Large intestine (tissue), 3 donors: ENCODE measurements at regions not wholly inside any gene's neighbourhood (a gene's known extent, or its start where the extent isn't known, plus 50 kb on each side); places are given as distances from the start of the nearest gene placed in this dataset.
"Not testable (repeated sequence)": the region's sequence is repeated elsewhere in the genome, so short reads cannot be mapped to it uniquely, and the experiment has no call there.

Source experiments
- DNase-seq, 2 donors: peaks; one replicate each; pipeline versions ENCODE4 v3.0.0 to v3.0.0-alpha.2; 2013
- H3K27ac ChIP-seq: one replicate; pipeline ENCODE4 v1.5.1; 2013; ENCODE audit warnings: low read length
- H3K27me3 ChIP-seq: 2 replicates; pipeline ENCODE4 v1.6.1; 2013; ENCODE audit warnings: low read length; ENCODE audit not compliant: control insufficient read depth, insufficient read depth
- H3K36me3 ChIP-seq: 2 replicates; pipeline ENCODE4 v1.6.1; 2013; ENCODE audit warnings: low read length; ENCODE audit not compliant: control insufficient read depth, insufficient read depth
- H3K4me1 ChIP-seq: one replicate; pipeline ENCODE4 v1.6.1; 2013; ENCODE audit warnings: low read length; ENCODE audit not compliant: control insufficient read depth, insufficient read depth
- H3K4me3 ChIP-seq: one replicate; pipeline ENCODE4 v1.5.1; 2013; ENCODE audit warnings: low read length
- H3K9me3 ChIP-seq: one replicate; pipeline ENCODE4 v1.6.1; 2013; ENCODE audit warnings: mild to moderate bottlenecking, low read depth, low read length, moderate library complexity; ENCODE audit not compliant: control insufficient read depth
- WGBS: methylation state at CpG from one replicate; pipeline ENCODE4 v1.1.5; 2013; ENCODE audit warnings: low lambda C conversion rate; ENCODE audit not compliant: insufficient coverage; 5-methylcytosine and 5-hydroxymethylcytosine counted together

GRCh38 chr18:22068784-22069183, 100.6 kb upstream of the GATA6 start:
- not testable (repeated sequence) for H3K27ac ChIP-seq, H3K9me3 ChIP-seq, H3K27me3 ChIP-seq, DNase-seq, H3K36me3 ChIP-seq, H3K4me3 ChIP-seq
- 100% methylated on average over 1 of the region's 2 CpGs for WGBS
- peaks cover 17% of the 10 kb centered on the region for H3K4me1 ChIP-seq

DNA sequence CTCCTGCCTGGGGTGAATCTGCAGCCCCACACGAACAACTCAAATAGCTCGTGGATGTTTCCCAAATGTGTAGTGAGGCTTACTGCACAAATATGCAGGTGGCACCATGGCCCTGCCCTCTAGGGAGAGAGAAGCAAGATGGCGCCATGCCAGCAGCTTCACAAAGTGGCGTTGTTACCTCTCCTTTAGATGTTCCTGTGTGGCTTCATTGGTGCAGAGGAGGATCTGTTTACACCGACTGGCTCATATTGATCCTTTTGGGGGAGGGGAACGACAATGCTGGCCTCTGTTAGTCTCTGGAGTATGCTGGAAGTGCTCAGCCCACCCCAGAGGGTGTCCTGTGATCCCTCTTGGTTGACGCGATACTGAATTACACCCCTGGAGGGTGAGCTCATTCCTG, 99.5 kb upstream of the GATA6 start:
- Histone ChIP-seq H3K4me1 (peaks cover 29% of the 10 kb centered on the region), H3K27me3 (no peaks in the 10 kb centered on the region), H3K9me3 (no peaks in the 10 kb centered on the region), H3K27ac (no peak overlapping the region), H3K4me3 (no peak overlapping the region), H3K36me3 (no peaks in the 10 kb centered on the region)
- no peak for DNase-seq
- no CpG with 5 or more reads among the region's 8 CpGs for WGBS

DNA sequence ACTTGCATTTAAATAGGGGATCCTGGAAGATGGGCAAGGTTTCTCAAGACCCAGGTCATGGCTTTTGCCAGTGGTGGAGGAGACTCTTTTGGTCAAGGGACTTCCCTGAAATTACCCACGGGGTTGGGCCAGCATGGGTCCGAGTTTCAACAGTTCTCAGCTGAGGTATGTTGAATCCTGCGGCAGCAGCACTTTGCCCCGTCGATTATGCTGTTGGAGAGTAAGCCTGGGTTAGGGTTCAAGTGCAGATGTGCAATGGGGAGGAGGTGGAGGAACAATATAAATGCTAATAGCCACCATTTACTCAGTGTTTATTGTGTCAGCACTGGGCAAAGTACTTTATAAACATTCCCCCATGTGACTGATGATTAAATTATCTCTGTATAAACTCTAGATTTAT, 96.0 kb upstream of the GATA6 start:
- Histone ChIP-seq H3K27ac (peak overlapping the region; percentile 74), H3K4me1 (peaks cover 30% of the 10 kb centered on the region), H3K36me3 (no peaks in the 10 kb centered on the region), H3K4me3 (no peak overlapping the region), H3K27me3 (no peaks in the 10 kb centered on the region), H3K9me3 (no peaks in the 10 kb centered on the region)
- DNase-seq = peak in 1 of 2 donors; percentile 50
- WGBS = no CpG with 5 or more reads among the region's 5 CpGs

- Histone ChIP-seq H3K36me3 (no peaks in the 10 kb centered on the region), H3K9me3 (no peaks in the 10 kb centered on the region), H3K4me3 (no peak overlapping the region), H3K4me1 (peaks cover 38% of the 10 kb centered on the region), H3K27ac (peak overlapping the region; percentile 74), H3K27me3 (no peaks in the 10 kb centered on the region)
- peak in 1 of 2 donors; percentile 84 for DNase-seq
- 48% methylated on average over 3 of the region's 6 CpGs for WGBS
Measured at GRCh38 chr18:22074282-22075070, 94.9 kb upstream of the GATA6 start.

- DNase-seq = peak in 1 of 2 donors; percentile 74
- H3K4me3 ChIP-seq = no peak overlapping the region
- H3K36me3 ChIP-seq = no peaks in the 10 kb centered on the region
- peaks cover 49% of the 10 kb centered on the region for H3K4me1 ChIP-seq
- 7% methylated on average over 2 of the region's 3 CpGs for WGBS
- no peaks in the 10 kb centered on the region for H3K9me3 ChIP-seq
- peak overlapping the region; percentile 94 for H3K27ac ChIP-seq
- H3K27me3 ChIP-seq = no peaks in the 10 kb centered on the region
Measured at GRCh38 chr18:22080035-22080434, 89.4 kb upstream of the GATA6 start.

DNA sequence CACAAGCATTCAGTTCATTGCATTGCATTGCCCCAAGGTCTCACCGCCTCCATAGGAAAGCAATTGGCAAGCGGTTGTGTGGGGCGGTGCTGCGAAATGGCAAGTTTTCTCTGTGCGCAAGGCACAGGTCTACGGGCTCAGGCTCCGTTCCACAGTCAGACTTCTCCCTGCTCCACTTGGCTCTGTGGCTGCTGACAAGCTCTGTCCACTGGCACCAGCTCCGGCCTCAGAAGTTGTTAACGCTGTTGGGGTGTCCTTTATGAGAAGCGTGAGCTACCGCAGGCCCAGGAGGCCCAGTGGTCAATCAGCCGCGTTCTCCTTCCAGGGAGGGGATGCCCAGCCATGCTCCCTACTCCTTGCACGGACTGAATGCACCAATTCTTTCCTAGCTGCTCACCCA, 87.0 kb upstream of the GATA6 start:
- H3K4me1 ChIP-seq = peaks cover 51% of the 10 kb centered on the region
- whole genome bisulfite sequencing = no CpG with 5 or more reads among the region's 14 CpGs
- no peak overlapping the region for H3K4me3 ChIP-seq
- H3K9me3 ChIP-seq = no peaks in the 10 kb centered on the region
- DNase-seq = no peak
- no peak overlapping the region for H3K27ac ChIP-seq
- H3K27me3 ChIP-seq = no peaks in the 10 kb centered on the region
- H3K36me3 ChIP-seq = no peaks in the 10 kb centered on the region

DNA sequence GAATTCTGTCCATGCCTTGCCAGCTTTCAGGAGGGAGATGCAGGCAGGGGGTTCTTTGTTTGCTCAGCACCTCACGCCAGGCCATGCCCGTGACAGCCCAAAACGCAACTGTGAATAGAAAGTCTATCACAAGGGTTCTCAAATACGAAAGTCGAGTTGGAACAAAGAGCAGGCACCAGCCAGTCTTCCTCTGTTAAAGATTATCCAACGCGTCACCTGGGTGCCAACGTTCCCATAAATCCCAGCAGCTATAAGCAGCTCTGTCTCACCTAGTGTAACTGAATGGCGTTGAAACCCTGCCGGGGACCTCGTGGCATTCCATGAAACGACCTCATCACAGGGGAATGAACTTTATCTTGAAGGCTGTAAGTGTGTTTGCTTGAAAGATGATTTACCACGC, 84.8 kb upstream of the GATA6 start:
- H3K9me3 ChIP-seq = no peaks in the 10 kb centered on the region
- no CpG with 5 or more reads among the region's 13 CpGs for WGBS
- H3K4me1 ChIP-seq = peaks cover 64% of the 10 kb centered on the region
- H3K36me3 ChIP-seq = no peaks in the 10 kb centered on the region
- H3K27ac ChIP-seq = peak overlapping the region; percentile 99
- no peaks in the 10 kb centered on the region for H3K27me3 ChIP-seq
- peak; percentile 97 to 98 for DNase-seq
- peak overlapping the region; percentile 11 for H3K4me3 ChIP-seq

DNA sequence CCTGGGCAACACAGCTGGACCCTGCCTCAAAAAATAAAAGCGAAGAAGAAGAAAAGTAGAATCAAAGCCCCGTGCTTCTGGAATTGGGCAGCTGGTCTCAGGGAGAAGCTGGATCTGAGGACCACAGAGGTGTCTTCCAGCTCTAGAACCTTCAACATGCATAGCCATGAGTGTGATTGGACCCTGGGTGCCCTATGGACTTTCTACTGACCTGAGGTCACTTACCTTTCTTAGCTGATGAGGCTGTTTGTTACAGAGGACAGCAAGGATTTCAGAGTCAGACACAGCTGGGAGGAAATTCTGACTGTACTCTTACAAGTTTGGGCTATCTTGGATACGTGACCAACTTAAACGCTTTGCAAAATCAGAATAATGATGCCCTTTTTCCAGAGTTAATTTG, 82.4 kb upstream of the GATA6 start:
- no peaks in the 10 kb centered on the region for H3K9me3 ChIP-seq
- no peaks in the 10 kb centered on the region for H3K36me3 ChIP-seq
- peaks cover 50% of the 10 kb centered on the region for H3K4me1 ChIP-seq
- peak in 1 of 2 donors; percentile 80 for DNase-seq
- H3K27ac ChIP-seq = peak overlapping the region; percentile 93
- no peaks in the 10 kb centered on the region for H3K27me3 ChIP-seq
- 79% methylated on average over 2 of the region's 4 CpGs for WGBS
- no peak overlapping the region for H3K4me3 ChIP-seq

DNA sequence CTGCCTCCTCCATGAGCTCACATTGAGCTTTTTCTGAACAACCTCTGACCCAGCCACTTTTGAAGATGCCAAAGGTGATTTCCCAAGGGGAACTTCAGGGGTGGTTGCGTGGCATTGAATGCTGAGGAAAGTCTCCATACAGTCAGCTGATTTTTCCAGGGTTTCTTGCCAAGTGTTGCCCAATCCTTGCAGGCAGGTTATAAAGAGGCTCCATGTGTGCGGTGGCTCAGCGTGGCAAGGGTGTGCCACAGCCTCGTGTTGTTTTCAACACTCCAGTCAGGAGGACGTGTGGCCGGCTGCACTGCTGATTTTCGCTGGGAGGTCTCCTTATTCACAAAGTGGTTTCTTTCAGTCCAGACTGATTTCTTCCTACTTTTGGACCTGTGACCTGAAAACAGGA, 81.4 kb upstream of the GATA6 start:
- no peak overlapping the region for H3K4me3 ChIP-seq
- no CpG with 5 or more reads among the region's 7 CpGs for WGBS
- no peaks in the 10 kb centered on the region for H3K27me3 ChIP-seq
- H3K36me3 ChIP-seq = no peaks in the 10 kb centered on the region
- DNase-seq = peak; percentile 91 to 96
- no peaks in the 10 kb centered on the region for H3K9me3 ChIP-seq
- peaks cover 49% of the 10 kb centered on the region for H3K4me1 ChIP-seq
- H3K27ac ChIP-seq = peak overlapping the region; percentile 93

DNA sequence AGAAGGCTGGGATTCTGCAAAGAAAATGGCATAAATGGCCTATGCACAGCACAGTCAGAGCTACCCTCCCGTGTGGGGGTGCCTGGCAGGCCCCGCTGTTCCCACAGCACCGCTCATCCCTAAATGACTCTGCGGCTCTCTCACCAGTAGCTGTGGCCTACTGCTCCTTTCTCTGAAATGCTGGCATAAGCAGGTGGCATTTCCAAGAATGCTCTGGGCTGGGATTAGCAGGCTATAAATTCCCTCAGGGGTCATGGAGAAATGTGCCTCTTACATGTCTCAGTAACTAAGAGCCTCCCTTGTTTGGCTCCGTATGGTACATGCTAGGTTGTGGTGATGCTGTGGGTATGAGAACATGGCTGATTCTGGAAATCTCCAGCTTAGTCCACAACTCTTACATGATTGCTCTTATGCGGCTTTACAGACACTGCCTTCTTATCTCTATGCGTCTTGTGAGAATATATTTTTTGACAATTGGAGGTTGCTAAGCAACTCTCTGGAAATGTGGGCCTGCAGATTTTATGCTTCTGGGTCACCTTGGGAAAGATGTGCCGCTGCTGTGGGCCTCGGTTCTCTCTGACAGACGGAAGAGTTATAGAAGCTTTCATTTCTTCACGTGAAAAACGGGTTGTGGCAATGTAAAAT, 80.3 kb upstream of the GATA6 start:
- Histone ChIP-seq H3K36me3 (no peaks in the 10 kb centered on the region), H3K27ac (peak overlapping the region; percentile 93), H3K4me1 (peaks cover 50% of the 10 kb centered on the region), H3K4me3 (no peak overlapping the region), H3K9me3 (no peaks in the 10 kb centered on the region), H3K27me3 (no peaks in the 10 kb centered on the region)
- DNase-seq = peak in 1 of 2 donors; percentile 69
- 100% methylated on average over 3 of the region's 12 CpGs for WGBS
